SK-N-MC (cell line): ENCODE measurements at regions not wholly inside any gene's neighbourhood (a gene's known extent, or its start where the extent isn't known, plus 50 kb on each side); places are given as distances from the start of the nearest gene placed in this dataset.

Source experiments
- DNase-seq: peaks from one replicate; pipeline ENCODE4 v3.0.0-alpha.2; 2011; ENCODE audit warnings: low read depth, low spot score
- H3K27ac ChIP-seq: fragments of 200-600 bp; sonication (generic); 2 replicates; pipeline ENCODE4 v1.5.1; 2016; ENCODE audit warnings: mixed run types
- H3K36me3 ChIP-seq: fragments of 200-600 bp; sonication (generic); 2 replicates; pipeline ENCODE4 v1.6.1; 2017; ENCODE audit warnings: antibody characterized with exemption, low read length, mixed read lengths; ENCODE audit not compliant: insufficient read depth
- H3K4me3 ChIP-seq: fragments of 200-600 bp; sonication (generic); 2 replicates; pipeline ENCODE4 v1.5.1; 2016
- H3K9ac ChIP-seq: fragments of 200-600 bp; sonication (generic); 2 replicates; pipeline ENCODE4 v1.8.0; 2017; ENCODE audit warnings: mixed run types, mixed read lengths; ENCODE audit not compliant: insufficient read length
- H3K9me3 ChIP-seq: fragments of 200-600 bp; sonication (generic); 2 replicates; pipeline ENCODE4 v1.6.1; 2017; ENCODE audit warnings: low read depth, mild to moderate bottlenecking, antibody characterized with exemption, low read length, moderate library complexity, mixed read lengths
- EZH2 ChIP-seq: fragments of 200-600 bp; sonication (generic); IDR thresholded peaks from one replicate; pipeline ENCODE4 v1.6.1; 2017; ENCODE audit warnings: antibody characterized with exemption
- FOXP2 ChIP-seq: optimal IDR thresholded peaks from 2 replicates; pipeline ENCODE3; 2011; ENCODE audit warnings: mild to moderate bottlenecking, moderate library complexity; ENCODE audit not compliant: insufficient read depth; ENCODE audit errors: extremely low read length, control extremely low read depth
- POLR2AphosphoS5 ChIP-seq: IDR thresholded peaks from 2 replicates; pipeline ENCODE4 v1.6.1; 2012; ENCODE audit warnings: mild to moderate bottlenecking, low read depth, low read length, borderline replicate concordance

DNA sequence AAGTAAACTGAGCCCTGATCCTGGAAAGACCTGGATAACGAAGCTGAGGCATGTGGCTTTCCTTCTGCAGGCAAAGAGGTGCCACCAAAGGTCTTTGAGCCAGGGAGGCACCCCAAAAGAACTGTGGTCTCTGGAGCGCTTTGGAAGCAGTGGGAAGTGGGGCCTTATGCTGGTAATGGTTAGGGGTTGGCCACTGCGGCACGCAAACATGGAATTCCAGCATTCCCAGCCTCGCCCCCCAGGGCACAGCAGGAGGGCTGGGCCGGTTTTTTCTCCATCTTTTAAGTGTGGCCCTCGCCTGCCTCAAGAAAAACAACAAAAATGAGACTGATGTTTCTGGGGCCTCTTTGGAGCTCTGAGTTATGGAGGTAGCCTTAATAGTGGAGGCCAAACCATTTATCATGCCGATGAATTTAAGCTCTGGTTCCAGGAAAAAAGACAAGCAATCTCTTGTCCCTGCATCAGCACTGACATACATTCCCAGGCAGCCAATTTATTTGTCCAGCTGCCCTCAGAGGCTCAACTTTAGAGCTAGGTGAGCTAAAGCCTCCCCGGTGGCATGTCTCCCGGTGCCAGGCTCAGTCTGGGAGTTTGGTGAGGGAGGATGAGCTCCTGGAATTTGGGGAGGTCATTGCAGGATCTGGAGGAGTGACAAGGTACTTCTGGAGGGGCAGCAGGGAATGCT lies 109.0 kb downstream of the TLE3 start:
- H3K9ac ChIP-seq, result no peak overlapping the region
- DNase-seq, result no peak
- H3K9me3 ChIP-seq, result no peaks in the 10 kb centered on the region
- TF ChIP-seq POLR2AphosphoS5 (no peak), EZH2 (no peak), FOXP2 (no peak)
- H3K36me3 ChIP-seq, result no peaks in the 10 kb centered on the region
- no peak overlapping the region for H3K27ac ChIP-seq
- no peak overlapping the region for H3K4me3 ChIP-seq

DNA sequence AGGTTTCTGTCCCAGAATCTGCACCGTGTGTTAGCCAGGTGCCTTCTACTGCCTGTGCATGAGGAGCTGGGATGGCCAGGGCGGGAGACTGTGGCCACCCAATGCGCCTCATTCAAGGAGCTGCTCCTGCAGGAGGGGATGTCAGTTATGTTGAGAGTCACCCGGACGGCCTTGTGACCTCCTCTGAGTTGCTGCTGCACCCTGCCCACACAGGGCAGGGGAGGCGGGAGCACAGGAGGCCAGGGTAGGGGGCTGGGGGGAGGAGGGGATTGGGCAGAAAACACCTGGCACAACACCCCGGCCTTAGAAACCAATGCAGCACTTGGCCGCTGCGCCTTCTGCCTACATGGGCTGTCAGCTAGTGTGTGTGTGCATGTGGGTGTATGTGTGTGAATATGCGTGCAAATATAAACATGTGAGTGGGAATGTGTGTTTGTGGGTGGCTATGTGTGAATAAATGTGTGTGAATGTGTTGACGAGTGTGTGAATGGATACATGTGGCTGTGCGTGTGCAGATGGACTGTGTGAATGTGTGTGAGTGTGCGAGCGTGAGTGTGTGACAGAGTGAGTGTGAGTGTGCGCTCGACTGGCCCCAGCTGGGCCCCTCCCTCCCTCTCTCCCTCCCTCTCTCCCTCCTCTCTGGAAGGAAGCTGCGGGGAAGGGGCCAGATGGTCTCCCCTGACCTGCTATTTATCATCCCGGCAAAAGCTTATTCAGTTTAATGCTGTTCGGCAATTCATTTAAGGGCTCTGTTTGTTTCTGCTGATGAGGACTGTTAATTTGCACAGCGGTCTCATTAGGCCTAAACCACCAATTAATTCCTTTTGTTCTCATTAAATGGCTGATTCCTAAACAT lies 106.9 kb downstream of the TLE3 start:
- Histone ChIP-seq H3K36me3 (no peaks in the 10 kb centered on the region), H3K9me3 (no peaks in the 10 kb centered on the region), H3K4me3 (no peak overlapping the region), H3K9ac (no peak overlapping the region), H3K27ac (no peak overlapping the region)
- DNase-seq, result no peak
- TF ChIP-seq POLR2AphosphoS5 (no peak), EZH2 (no peak), FOXP2 (no peak)

DNA sequence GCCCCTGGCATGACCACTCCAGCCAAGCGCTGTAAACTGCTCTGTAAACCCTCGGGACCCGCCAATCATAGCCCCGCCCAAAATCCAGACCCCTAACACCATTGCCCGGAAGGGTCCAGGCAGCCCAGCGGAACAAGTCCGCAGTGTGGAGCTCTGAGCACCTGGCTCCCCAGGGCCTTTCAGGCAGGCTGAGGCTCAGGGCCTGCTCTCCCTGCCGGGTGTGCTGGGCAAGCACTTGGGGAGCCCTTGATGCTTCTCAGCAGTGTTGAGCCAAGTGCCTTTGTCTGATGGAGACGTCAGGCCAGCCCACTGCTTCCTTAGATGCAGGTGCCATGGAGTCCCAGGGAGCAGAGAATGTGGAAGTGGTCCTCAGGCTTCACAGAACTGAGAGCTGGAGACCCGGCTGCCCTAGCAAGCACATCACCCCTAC lies 106.2 kb downstream of the TLE3 start:
- Histone ChIP-seq H3K9ac (no peak overlapping the region), H3K36me3 (no peaks in the 10 kb centered on the region), H3K27ac (no peak overlapping the region), H3K9me3 (no peaks in the 10 kb centered on the region), H3K4me3 (no peak overlapping the region)
- no peak for DNase-seq
- no peak for TF ChIP-seq EZH2
- TF ChIP-seq FOXP2, result no peak
- no peak for TF ChIP-seq POLR2AphosphoS5

DNA sequence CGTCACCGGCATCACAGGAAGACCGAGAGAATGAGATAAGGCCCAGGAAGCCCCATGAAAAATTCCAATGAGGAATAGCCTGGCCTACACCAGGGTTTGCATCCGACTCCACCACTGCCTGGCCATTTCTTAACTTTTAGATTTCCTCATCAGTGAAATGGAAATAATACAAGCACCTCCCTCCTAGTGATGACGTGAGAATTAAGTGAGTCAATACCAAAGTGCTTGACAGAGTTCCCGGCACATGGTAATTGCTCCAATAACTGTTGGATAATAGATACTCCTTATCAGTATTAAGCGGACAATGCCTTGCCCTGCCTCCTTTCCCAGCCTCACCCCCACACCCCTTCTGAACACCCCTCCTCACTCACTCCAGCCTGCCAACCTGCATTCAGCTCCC lies 105.4 kb downstream of the TLE3 start:
- Histone ChIP-seq H3K9me3 (no peaks in the 10 kb centered on the region), H3K9ac (no peak overlapping the region), H3K36me3 (no peaks in the 10 kb centered on the region), H3K4me3 (no peak overlapping the region), H3K27ac (no peak overlapping the region)
- no peak for DNase-seq
- TF ChIP-seq FOXP2 (no peak), POLR2AphosphoS5 (no peak), EZH2 (no peak)

DNA sequence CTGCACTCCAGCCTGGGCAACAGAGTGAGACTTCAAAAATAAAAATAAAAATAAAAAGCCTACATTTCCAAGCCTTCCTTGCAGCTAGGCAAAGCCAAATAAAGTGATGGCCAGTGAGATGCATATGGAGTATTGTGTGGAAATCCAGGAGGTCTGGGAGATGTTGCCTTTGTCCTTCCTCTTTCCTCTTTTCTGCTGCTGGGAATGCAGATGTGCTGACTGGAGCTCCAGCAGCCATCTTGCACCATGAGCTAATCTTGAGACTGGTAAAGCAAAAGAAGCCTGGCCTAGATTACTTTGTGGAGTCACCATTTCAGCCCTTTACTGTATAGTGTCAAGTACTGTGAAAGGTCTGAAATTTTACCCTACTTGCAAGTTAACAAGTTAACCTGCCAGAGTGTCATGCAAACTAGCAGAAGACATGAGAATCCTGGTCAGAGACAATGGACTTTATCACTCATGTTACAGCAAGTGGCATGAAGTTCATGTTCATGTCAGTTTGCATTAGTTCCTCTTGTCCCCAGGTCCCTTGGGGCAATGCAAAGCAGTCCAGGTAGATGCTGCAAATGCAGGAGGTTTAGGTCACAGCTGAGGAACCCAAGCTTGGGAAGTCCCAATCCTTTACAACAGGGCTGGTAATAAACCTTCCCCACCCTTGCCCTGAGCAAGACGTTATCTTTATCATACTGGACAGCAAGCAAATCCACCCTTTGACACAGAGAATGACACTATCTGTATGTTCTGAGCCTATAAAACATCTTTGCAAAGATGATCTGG lies 103.1 kb downstream of the TLE3 start:
- H3K27ac ChIP-seq, result no peak overlapping the region
- DNase-seq, result no peak
- TF ChIP-seq EZH2, result no peak
- no peak for TF ChIP-seq POLR2AphosphoS5

DNA sequence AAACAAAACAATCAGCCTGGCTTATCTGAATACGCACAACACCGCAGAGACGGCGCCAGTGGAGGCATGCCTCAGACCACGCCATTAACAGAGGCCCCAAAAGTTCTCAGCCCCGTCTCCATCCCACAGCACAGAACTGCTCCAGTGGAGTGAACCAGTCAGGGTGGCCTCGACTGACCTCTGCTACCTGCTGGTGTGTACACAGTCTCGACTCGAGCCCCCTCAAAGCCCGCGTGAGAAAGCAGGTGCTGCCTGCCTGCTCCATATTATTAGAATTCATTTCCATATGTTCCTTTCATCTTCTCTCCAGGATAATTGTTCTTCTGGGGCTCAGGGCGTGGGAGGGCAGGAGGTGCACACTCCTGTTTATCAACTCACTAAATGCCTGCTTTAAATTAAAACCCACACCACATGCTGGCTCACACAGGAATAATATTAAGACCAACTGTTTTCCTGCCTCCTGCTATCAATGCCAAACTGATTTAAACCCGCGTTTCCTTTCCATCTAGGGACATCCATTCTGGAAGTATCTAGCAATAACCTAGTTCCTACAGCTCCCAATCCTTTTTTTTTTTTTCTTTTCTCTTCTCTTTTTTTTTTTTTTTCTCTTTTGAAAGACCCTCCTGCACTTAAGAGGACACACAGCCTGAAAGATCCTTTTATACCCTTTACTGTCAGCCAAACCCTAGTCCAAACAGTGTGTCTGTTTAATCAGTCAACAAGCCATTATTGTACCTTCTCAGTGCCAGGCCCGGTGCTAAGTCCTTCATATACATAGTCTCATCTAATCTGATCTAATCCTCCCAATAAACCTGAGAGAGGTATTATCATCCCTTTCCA lies 101.2 kb downstream of the TLE3 start:
- no peak for TF ChIP-seq FOXP2
- no peak for TF ChIP-seq POLR2AphosphoS5
- no peak for TF ChIP-seq EZH2
- DNase-seq, result no peak
- Histone ChIP-seq H3K27ac (no peak overlapping the region), H3K4me3 (no peak overlapping the region), H3K9me3 (no peaks in the 10 kb centered on the region), H3K9ac (no peak overlapping the region), H3K36me3 (no peaks in the 10 kb centered on the region)

More for the DNA sequence above, 103.1 kb downstream of the TLE3 start:
- Histone ChIP-seq H3K36me3 (no peaks in the 10 kb centered on the region), H3K4me3 (no peak overlapping the region), H3K9me3 (no peaks in the 10 kb centered on the region), H3K9ac (no peak overlapping the region)

DNA sequence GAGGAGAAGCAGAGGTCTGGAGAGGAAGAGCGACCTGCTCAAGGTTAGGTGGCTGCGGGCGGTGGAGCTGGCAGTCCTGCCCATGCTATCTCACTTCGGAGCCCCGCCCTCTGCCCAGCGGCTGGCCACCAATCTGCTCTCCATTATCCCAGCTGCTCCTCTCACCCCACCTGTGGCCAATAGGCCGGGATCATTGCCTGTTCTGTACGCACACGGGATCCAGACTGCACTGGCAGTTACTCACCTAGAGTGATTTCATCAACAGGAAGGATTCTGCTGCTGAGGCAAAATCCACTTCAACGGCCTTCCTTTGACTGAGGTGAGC lies 100.6 kb downstream of the TLE3 start:
- TF ChIP-seq EZH2, result no peak
- DNase-seq, result no peak
- Histone ChIP-seq H3K9ac (no peak overlapping the region), H3K9me3 (no peaks in the 10 kb centered on the region), H3K36me3 (no peaks in the 10 kb centered on the region), H3K27ac (no peak overlapping the region), H3K4me3 (no peak overlapping the region)
